K562 (cell line): ENCODE measurements at regions not wholly inside any gene's neighbourhood (a gene's known extent, or its start where the extent isn't known, plus 50 kb on each side); places are given as distances from the start of the nearest gene placed in this dataset.

Source experiments
- ATAC-seq: fragments of 200-7000 bp; cut with Tn5 transposase; 3 replicates; pipeline ENCODE4 v1.9.1; 2020; ENCODE audit warnings: moderate library complexity
- BruUV-seq: library from RNA; stranded (reverse); fragments of 400-500 nt; replicated peaks from 2 replicates; lab custom pipeline; 2021; lab: Mats Ljungman, UMichigan
- CTCF ChIA-PET: fragments of 300-600 bp; formaldehyde crosslinking; extraction: SDS; loops from one replicate; lab custom pipeline; 2021; ENCODE audit warnings: low intra/inter-chr PET ratio; lab: Yijun Ruan, JAX
- POLR2A ChIA-PET: fragments of 300-600, 350-650 bp; sonication (Branson Sonifier 250); formaldehyde crosslinking; extraction: SDS; loops from one replicate; lab custom pipeline; 2021; ENCODE audit warnings: antibody characterized with exemption, inconsistent platforms; lab: Yijun Ruan, JAX
- DNase-seq, 4 experiments: peaks; one replicate each; pipeline versions ENCODE4 v3.0.0 to v3.0.0-alpha.2; 2011 to 2018; ENCODE audit warnings: low spot score in 3 of 4, mixed read lengths in 3 of 4; ENCODE audit errors: extremely low read depth in 1 of 4
- FAIRE-seq: peaks from 2 replicates; lab custom pipeline; 2011; peaks lifted over from hg19 to GRCh38; lab: Jason Lieb, UNC
- H2AFZ ChIP-seq: 2 replicates; pipeline ENCODE4 v1.6.0; 2011; ENCODE audit warnings: low read depth, low read length, control low read depth, inconsistent platforms
- H3K27ac ChIP-seq: fragments of 200-600 bp; 3 replicates; pipeline ENCODE4 v1.8.0; 2011; ENCODE audit warnings: low read depth, mild to moderate bottlenecking, control low read depth, inconsistent platforms, low read length, moderate library complexity, mixed read lengths; ENCODE audit errors: extremely low read depth
- H3K27me3 ChIP-seq, 2 experiments: fragments of 300-600 bp in 1 of 2; 2 replicates in 1 of 2; 3 replicates in 1 of 2; pipeline versions ENCODE4 v1.6.0 to v1.8.0; 2011; ENCODE audit warnings: inconsistent platforms in 2 of 2, low read length in 2 of 2, mild to moderate bottlenecking in 1 of 2, mixed read lengths in 1 of 2, moderate library complexity in 1 of 2; ENCODE audit not compliant: control insufficient read depth in 2 of 2, insufficient read depth in 2 of 2
- H3K36me3 ChIP-seq: fragments of 300-600 bp; 3 replicates; pipeline ENCODE4 v1.8.0; 2011; ENCODE audit warnings: mild to moderate bottlenecking, low read length, inconsistent platforms; ENCODE audit not compliant: control insufficient read depth, insufficient read depth
- H3K4me1 ChIP-seq, 2 experiments: fragments of 200-600 bp in 1 of 2; replicated peaks in 1 of 2; 2 replicates in 1 of 2; 3 replicates in 1 of 2; pipeline versions ENCODE4 v1.5.1 to v1.8.0; 2011; ENCODE audit warnings: inconsistent platforms in 2 of 2, low read length in 2 of 2, mild to moderate bottlenecking in 1 of 2, mixed read lengths in 1 of 2, moderate library complexity in 1 of 2; ENCODE audit not compliant: control insufficient read depth in 2 of 2, insufficient read depth in 2 of 2
- H3K4me2 ChIP-seq: 2 replicates; pipeline ENCODE4 v1.6.1; 2011; ENCODE audit warnings: low read length, control low read depth, inconsistent platforms, mixed read lengths; ENCODE audit not compliant: insufficient read depth
- H3K4me3 ChIP-seq: fragments of 200-600 bp; sonication (generic), shearing (Covaris generic); 2 replicates; pipeline ENCODE4 v1.5.1; 2016; ENCODE audit warnings: control low read depth, inconsistent platforms
- H3K79me2 ChIP-seq: fragments of 200-600 bp; 3 replicates; pipeline ENCODE4 v1.8.0; 2011; ENCODE audit warnings: low read length, inconsistent platforms; ENCODE audit not compliant: control insufficient read depth, insufficient read depth
- H3K9ac ChIP-seq, 2 experiments: 2 replicates each; pipeline versions ENCODE4 v1.6.0 to v1.6.1; 2011; ENCODE audit warnings: low read depth in 2 of 2, low read length in 2 of 2, control low read depth in 1 of 2, inconsistent platforms in 1 of 2, mild to moderate bottlenecking in 1 of 2, mixed read lengths in 1 of 2; ENCODE audit not compliant: insufficient read depth in 1 of 2
- H3K9me1 ChIP-seq: one replicate; pipeline ENCODE4 v1.6.0; 2011; ENCODE audit warnings: inconsistent platforms, mild to moderate bottlenecking, low read length, moderate library complexity; ENCODE audit not compliant: control insufficient read depth, insufficient read depth
- H3K9me3 ChIP-seq: replicated peaks from 2 replicates; pipeline ENCODE4 v1.5.1; 2011; ENCODE audit warnings: low read depth, low read length, inconsistent platforms; ENCODE audit not compliant: control insufficient read depth, insufficient read depth
- H4K20me1 ChIP-seq: replicated peaks from 2 replicates; pipeline ENCODE4 v1.6.1; 2011; ENCODE audit warnings: low read length, inconsistent platforms, mixed read lengths; ENCODE audit not compliant: control insufficient read depth, insufficient read depth
- CBFB ChIP-seq: sonication (generic); formaldehyde crosslinking; IDR thresholded peaks from 2 replicates; pipeline ENCODE4 v1.4.0; 2020; ENCODE audit warnings: mild to moderate bottlenecking, missing genetic modification reagents
- CHD1 ChIP-seq: fragments of 200-600 bp; sonication (generic); IDR thresholded peaks from one replicate; pipeline ENCODE4 v1.6.1; 2012; ENCODE audit warnings: mild to moderate bottlenecking, moderate library complexity, low read length, inconsistent platforms
- FOXJ3 ChIP-seq: sonication (generic); formaldehyde crosslinking; IDR thresholded peaks from 2 replicates; pipeline ENCODE4 v1.4.0; 2020; ENCODE audit warnings: mild to moderate bottlenecking, missing genetic modification reagents
- KHSRP ChIP-seq: fragments of 450-650 bp; IDR thresholded peaks from 2 replicates; pipeline ENCODE4 v1.6.1; 2017
- MEF2D ChIP-seq: conservative IDR thresholded peaks from 2 replicates; pipeline ENCODE4 v1.6.1; 2016; ENCODE audit warnings: low read depth, missing genetic modification characterization, missing compliant biosample characterization
- MLLT1 ChIP-seq, 2 experiments: fragments of 450-650 bp; IDR thresholded peaks; 2 replicates each; pipeline ENCODE4 v1.6.1; 2016
- SNIP1 ChIP-seq: fragments of 450-650 bp; IDR thresholded peaks from 2 replicates; pipeline ENCODE4 v1.7.1; 2017; ENCODE audit warnings: low read depth, mild to moderate bottlenecking
- TCF3 ChIP-seq: sonication (generic); formaldehyde crosslinking; IDR thresholded peaks from 2 replicates; pipeline ENCODE4 v1.4.0; 2020; ENCODE audit warnings: mild to moderate bottlenecking, missing genetic modification reagents
- TSC22D4 ChIP-seq: fragments of 450-650 bp; IDR thresholded peaks from 2 replicates; pipeline ENCODE4 v1.6.1; 2016; ENCODE audit warnings: missing genetic modification characterization, missing biosample characterization, control low read depth
- ZBTB43 ChIP-seq: sonication (generic); formaldehyde crosslinking; IDR thresholded peaks from 2 replicates; pipeline ENCODE4 v1.8.0; 2023; ENCODE audit warnings: mild to moderate bottlenecking, missing genetic modification reagents
- ZKSCAN8 ChIP-seq: fragments of 200-800 bp; sonication (Bioruptor generic); IDR thresholded peaks from 2 replicates; pipeline ENCODE4 v1.6.1; 2016; ENCODE audit warnings: missing genetic modification characterization, missing compliant biosample characterization
- ZNF232 ChIP-seq: sonication (generic); formaldehyde crosslinking; IDR thresholded peaks from 2 replicates; pipeline ENCODE4 v1.8.0; 2022; ENCODE audit warnings: mild to moderate bottlenecking, missing genetic modification reagents
- ZNF449 ChIP-seq: fragments of 250-450 bp; sonication (Bioruptor Pico); IDR thresholded peaks from 2 replicates; pipeline ENCODE4 v1.8.0; 2022; ENCODE audit warnings: moderate library complexity, mild to moderate bottlenecking, inconsistent platforms
- WGBS: fragments of 100-300 bp; shearing (Covaris generic); methylation state at CpG from one replicate; pipeline ENCODE4 v1.1.6; 2016; ENCODE audit warnings: low coverage, mixed read lengths; ENCODE audit not compliant: insufficient coverage; ENCODE audit errors: missing lambda C conversion rate; 5-methylcytosine and 5-hydroxymethylcytosine counted together
- in situ Hi-C: fragments of 300-500 bp; cut with MboI; formaldehyde crosslinking; loops from 4 replicates; pipeline ENCODE4 v1.15.0; 2018; ENCODE audit warnings: inconsistent platforms, mixed read lengths
- intact Hi-C: fragments of 100-400 bp; cut with micrococcal nuclease; formaldehyde crosslinking; loops from 2 replicates; pipeline ENCODE4 v1.14.2; 2022

- no peak for FAIRE-seq
- no TSS peak for BruUV-seq
- H3K4me1 ChIP-seq: no peaks in the 10 kb centered on the region
- no peak overlapping the region for H2AFZ ChIP-seq
- H3K9ac ChIP-seq: no peak overlapping the region
- in situ Hi-C loops: no loop called here
- H3K79me2 ChIP-seq: no peaks in the 10 kb centered on the region
- no peak for ATAC-seq
- DNase-seq: no peak
- intact Hi-C loops: no loop called here
- CTCF ChIA-PET: no interaction called here
- POLR2A ChIA-PET: no interaction called here
- WGBS: 0% methylated on average over 2 of the region's 2 CpGs
- no peak overlapping the region for H3K27ac ChIP-seq
- H3K27me3 ChIP-seq: no peaks in the 10 kb centered on the region
- no peaks in the 10 kb centered on the region for H3K36me3 ChIP-seq
- TF ChIP-seq TCF3 (CRISPR knock-in tag): no peak
- no peak for TF ChIP-seq ZBTB43 (CRISPR knock-in tag)
- no peak for TF ChIP-seq MLLT1 (IDR thresholded peaks at IDR 0.05)
- no peak for TF ChIP-seq MEF2D (tag)
- no peak for TF ChIP-seq CBFB (CRISPR knock-in tag)
- no peak for TF ChIP-seq ZNF232 (CRISPR knock-in tag)
- no peak for TF ChIP-seq KHSRP
- no peak for TF ChIP-seq SNIP1
- no peak for TF ChIP-seq CHD1
- no peak for TF ChIP-seq ZNF449 (CRISPR knock-in tag)
- no peak for TF ChIP-seq TSC22D4
- no peak for TF ChIP-seq FOXJ3 (CRISPR knock-in tag)
- TF ChIP-seq ZKSCAN8 (CRISPR knock-in tag): no peak
- H3K9me1 ChIP-seq: no peaks in the 10 kb centered on the region
- no peak overlapping the region for H3K4me2 ChIP-seq
- H3K9me3 ChIP-seq: no peaks in the 10 kb centered on the region
- no peak overlapping the region for H3K4me3 ChIP-seq
- no peaks in the 10 kb centered on the region for H4K20me1 ChIP-seq
These were observed 574.5 kb upstream of the GRAMD2B start for GRCh38 chr5:125848751-125849150.
